Heart left ventricle (tissue), 13 donors: ENCODE measurements at regions not wholly inside any gene's neighbourhood (a gene's known extent, or its start where the extent isn't known, plus 50 kb on each side); places are given as distances from the start of the nearest gene placed in this dataset.

Source experiments
- CTCF ChIP-seq, 12 donors: fragments of 200-600 bp; sonication (generic) in 4 of 12; IDR thresholded peaks; one replicate each; pipeline versions ENCODE4 v1.5.0 to v1.8.0; 2018 to 2022; ENCODE audit warnings: antibody characterized with exemption in 12 of 12, mild to moderate bottlenecking in 5 of 12
- POLR2A ChIP-seq, 2 donors: fragments of 450-650 bp; IDR thresholded peaks; one replicate each; pipeline ENCODE4 v1.6.1; 2017; ENCODE audit warnings: antibody characterized with exemption in 2 of 2, mild to moderate bottlenecking in 2 of 2, moderate library complexity in 2 of 2
- donor health status: ischemic (EF 13 %, LVEDD 7.1; RV severe dilation, severe dysfunction).
- donor health status: DM: no; HTN: yes; CAD: no.
- donor health status: DM: no; HTN: no; CAD: no.
- donor health status: ischemic (EF 25% LVEDD 6.9; RV normal size, moderate dysfunction).
- donor health status: ischemic (EF 25% LVEDD 5.7; RV mildly dilated, moderate dysfunction).
- donor health status: ischemic (EF 35%, LVEDD 5.7; RV mildly dilated, moderate dysfunction).
- donor health status: nonischemic (EF 11% LVEDD 7.7; RV severe dilation, severe dysfunction).
- donor health status: DM: yes; HTN: yes; CAD: no.
- donor health status: PGD.
- donor health status: ischemic (EF 29% LVEDD 5.4; RV normal size, mild dysfunction).
- donor health status: nonischemic (EF 23%, LVEDD 6.1; RV moderate dilation, normal function).

DNA sequence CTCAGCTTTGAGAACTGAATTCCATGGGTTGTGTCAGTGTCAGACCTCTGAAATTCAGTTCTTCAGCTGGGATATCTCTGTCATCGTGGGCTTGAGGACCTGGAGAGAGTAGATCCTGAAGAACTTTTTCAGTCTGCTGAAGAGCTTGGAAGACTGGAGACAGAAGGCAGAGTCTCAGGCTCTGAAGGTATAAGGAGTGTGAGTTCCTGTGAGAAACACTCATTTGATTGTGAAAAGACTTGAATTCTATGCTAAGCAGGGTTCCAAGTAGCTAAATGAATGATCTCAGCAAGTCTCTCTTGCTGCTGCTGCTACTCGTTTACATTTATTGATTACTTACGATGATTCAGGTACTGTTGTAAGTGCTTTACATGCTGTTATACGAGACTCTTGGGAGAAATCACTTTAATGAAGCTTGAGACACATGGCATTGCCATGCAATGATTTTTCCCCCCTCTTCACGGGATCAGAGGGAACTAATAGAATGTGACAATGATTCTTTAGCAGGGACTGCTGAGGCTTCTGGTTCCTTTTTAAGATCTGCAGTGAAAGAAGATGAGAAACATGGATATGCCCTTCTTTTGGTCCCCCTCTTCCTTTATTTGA, 63.8 kb downstream of the PTTG1 start:
- TF ChIP-seq CTCF (IDR thresholded peaks at IDR 0.05) (no peak), POLR2A (IDR thresholded peaks at IDR 0.05) (no peak)
